Left ventricle myocardium inferior (tissue), 1 donor: ENCODE measurements at regions not wholly inside any gene's neighbourhood (a gene's known extent, or its start where the extent isn't known, plus 50 kb on each side); places are given as distances from the start of the nearest gene placed in this dataset.

Experiments used
- DNase-seq: peaks from one replicate; pipeline ENCODE4 v3.0.0-alpha.2; 2020
- H3K27ac ChIP-seq: fragments of 200-600 bp; replicated peaks from 2 replicates; pipeline ENCODE4 v1.8.0; 2021
- H3K27me3 ChIP-seq: fragments of 200-600 bp; 2 replicates; pipeline ENCODE4 v1.8.0; 2021; ENCODE audit warnings: low read depth
- H3K36me3 ChIP-seq: fragments of 200-600 bp; 2 replicates; pipeline ENCODE4 v1.8.0; 2021
- H3K4me1 ChIP-seq: fragments of 200-600 bp; 2 replicates; pipeline ENCODE4 v1.8.0; 2021
- H3K4me3 ChIP-seq: fragments of 200-600 bp; 2 replicates; pipeline ENCODE4 v1.8.0; 2021; ENCODE audit warnings: mild to moderate bottlenecking, moderate library complexity
- H3K9me3 ChIP-seq: fragments of 200-600 bp; replicated peaks from 2 replicates; pipeline ENCODE4 v1.8.0; 2021
- intact Hi-C: fragments of 100-400 bp; cut with micrococcal nuclease; formaldehyde crosslinking; loops from one replicate; pipeline ENCODE4 v1.11.0; 2022
- TF ChIP-seq, protein P1 (sequence below): fragments of 200-600 bp; IDR thresholded peaks from 2 replicates; pipeline ENCODE4 v1.8.0; 2021; ENCODE audit warnings: antibody characterized with exemption, mild to moderate bottlenecking, borderline replicate concordance
- donor health status: DM: no; HTN: yes; CAD: no; lungs with severe emphysema.

DNA sequence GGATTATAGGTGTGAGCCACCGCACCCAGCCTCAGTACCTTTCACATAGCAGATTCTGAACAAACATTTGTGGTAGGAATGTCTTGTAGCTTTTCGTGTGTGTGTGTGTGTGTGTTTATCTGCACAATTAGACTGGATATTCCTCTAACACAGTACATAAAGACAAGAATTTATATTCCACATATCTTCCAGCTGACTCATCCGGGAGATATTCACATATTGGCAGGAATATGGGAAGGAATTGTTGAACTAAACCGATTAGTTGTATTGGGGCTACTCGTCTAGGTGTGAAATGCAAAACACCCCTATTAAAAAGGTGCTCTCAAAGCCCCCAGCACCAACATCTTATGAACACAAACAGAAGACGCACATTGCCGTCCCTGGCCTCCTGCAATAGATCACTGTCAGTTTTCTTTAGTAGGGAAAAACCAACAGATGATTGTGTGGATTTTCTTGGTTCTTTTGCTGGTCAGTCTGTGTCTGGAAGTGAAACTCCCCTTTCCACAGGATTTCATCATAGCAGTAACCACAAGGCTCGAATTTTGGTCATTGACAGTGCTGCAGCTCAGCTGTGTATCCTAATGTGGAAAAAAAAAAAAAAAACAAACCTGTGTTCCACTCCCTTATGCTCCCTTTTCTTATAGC lies 208.5 kb upstream of the ACVR2A start:
- Histone ChIP-seq H3K36me3 (no peaks in the 10 kb centered on the region), H3K4me3 (no peak overlapping the region), H3K27ac (no peak overlapping the region), H3K9me3 (no peaks in the 10 kb centered on the region), H3K27me3 (no peaks in the 10 kb centered on the region), H3K4me1 (no peaks in the 10 kb centered on the region)
- intact Hi-C loops = no loop called here
- DNase-seq = no peak
- TF ChIP-seq, protein P1, sequence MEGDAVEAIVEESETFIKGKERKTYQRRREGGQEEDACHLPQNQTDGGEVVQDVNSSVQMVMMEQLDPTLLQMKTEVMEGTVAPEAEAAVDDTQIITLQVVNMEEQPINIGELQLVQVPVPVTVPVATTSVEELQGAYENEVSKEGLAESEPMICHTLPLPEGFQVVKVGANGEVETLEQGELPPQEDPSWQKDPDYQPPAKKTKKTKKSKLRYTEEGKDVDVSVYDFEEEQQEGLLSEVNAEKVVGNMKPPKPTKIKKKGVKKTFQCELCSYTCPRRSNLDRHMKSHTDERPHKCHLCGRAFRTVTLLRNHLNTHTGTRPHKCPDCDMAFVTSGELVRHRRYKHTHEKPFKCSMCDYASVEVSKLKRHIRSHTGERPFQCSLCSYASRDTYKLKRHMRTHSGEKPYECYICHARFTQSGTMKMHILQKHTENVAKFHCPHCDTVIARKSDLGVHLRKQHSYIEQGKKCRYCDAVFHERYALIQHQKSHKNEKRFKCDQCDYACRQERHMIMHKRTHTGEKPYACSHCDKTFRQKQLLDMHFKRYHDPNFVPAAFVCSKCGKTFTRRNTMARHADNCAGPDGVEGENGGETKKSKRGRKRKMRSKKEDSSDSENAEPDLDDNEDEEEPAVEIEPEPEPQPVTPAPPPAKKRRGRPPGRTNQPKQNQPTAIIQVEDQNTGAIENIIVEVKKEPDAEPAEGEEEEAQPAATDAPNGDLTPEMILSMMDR = no peak

GRCh38 chr2:147634826-147635225 lies 210.0 kb upstream of the ACVR2A start:
- no peak for DNase-seq
- no peak overlapping the region for H3K27ac ChIP-seq
- no peaks in the 10 kb centered on the region for H3K27me3 ChIP-seq
- H3K9me3 ChIP-seq = no peaks in the 10 kb centered on the region
- TF ChIP-seq, protein P1 = no peak
- H3K4me1 ChIP-seq = no peaks in the 10 kb centered on the region
- no peaks in the 10 kb centered on the region for H3K36me3 ChIP-seq
- intact Hi-C loops = no loop called here
- no peak overlapping the region for H3K4me3 ChIP-seq

- Histone ChIP-seq H3K9me3 (no peaks in the 10 kb centered on the region), H3K36me3 (no peaks in the 10 kb centered on the region), H3K4me1 (no peaks in the 10 kb centered on the region), H3K27ac (no peak overlapping the region), H3K27me3 (no peaks in the 10 kb centered on the region), H3K4me3 (no peak overlapping the region)
- intact Hi-C loops = no loop called here
- TF ChIP-seq, protein P1 = no peak
- DNase-seq = no peak
Measured at GRCh38 chr2:147632198-147632597, 212.6 kb upstream of the ACVR2A start.

- Histone ChIP-seq H3K27ac (no peak overlapping the region), H3K4me1 (no peaks in the 10 kb centered on the region)
Measured at GRCh38 chr2:147631294-147631693, 213.5 kb upstream of the ACVR2A start.

GRCh38 chr2:147630585-147630984 lies 214.2 kb upstream of the ACVR2A start:
- Histone ChIP-seq H3K9me3 (no peaks in the 10 kb centered on the region), H3K27me3 (no peaks in the 10 kb centered on the region), H3K4me3 (no peak overlapping the region), H3K4me1 (no peaks in the 10 kb centered on the region), H3K36me3 (no peaks in the 10 kb centered on the region), H3K27ac (no peak overlapping the region)
- TF ChIP-seq, protein P1 = no peak
- intact Hi-C loops = no loop called here
- no peak for DNase-seq

More at GRCh38 chr2:147631294-147631693, 213.5 kb upstream of the ACVR2A start:
- Histone ChIP-seq H3K27me3 (no peaks in the 10 kb centered on the region), H3K4me3 (no peak overlapping the region), H3K36me3 (no peaks in the 10 kb centered on the region), H3K9me3 (no peaks in the 10 kb centered on the region)
- intact Hi-C loops = no loop called here
- TF ChIP-seq, protein P1 = no peak
- no peak for DNase-seq
